ENCODE measurements at regions not wholly inside any gene's neighbourhood (a gene's known extent, or its start where the extent isn't known, plus 50 kb on each side); places are given as distances from the start of the nearest gene placed in this dataset.
"Not testable (repeated sequence)": the region's sequence is repeated elsewhere in the genome, so short reads cannot be mapped to it uniquely, and the experiment has no call there.

DNA sequence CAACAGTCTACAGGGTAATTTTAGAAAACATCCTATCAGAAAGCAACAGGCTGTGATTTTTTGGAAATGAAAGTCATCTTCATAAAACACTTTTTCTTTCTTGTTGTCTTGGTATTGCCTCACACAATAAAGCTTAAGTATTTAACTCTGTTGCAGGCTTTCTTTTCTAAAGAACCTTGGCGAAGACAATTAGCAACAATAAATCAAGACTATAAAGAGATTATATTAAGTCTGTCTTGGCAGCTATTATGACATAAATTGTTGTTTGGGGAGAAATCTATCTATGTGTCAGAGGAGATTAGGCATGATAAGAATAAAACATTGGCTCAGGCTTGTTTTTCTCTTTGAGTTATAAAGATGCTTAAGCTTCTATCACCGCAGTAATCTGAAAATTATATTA is 1774.8 kb downstream of the ARAP2 start:
- Histone ChIP-seq H3K4me3 (no peak overlapping the region), H3K27ac (no peak overlapping the region)
- TF ChIP-seq, protein P1, sequence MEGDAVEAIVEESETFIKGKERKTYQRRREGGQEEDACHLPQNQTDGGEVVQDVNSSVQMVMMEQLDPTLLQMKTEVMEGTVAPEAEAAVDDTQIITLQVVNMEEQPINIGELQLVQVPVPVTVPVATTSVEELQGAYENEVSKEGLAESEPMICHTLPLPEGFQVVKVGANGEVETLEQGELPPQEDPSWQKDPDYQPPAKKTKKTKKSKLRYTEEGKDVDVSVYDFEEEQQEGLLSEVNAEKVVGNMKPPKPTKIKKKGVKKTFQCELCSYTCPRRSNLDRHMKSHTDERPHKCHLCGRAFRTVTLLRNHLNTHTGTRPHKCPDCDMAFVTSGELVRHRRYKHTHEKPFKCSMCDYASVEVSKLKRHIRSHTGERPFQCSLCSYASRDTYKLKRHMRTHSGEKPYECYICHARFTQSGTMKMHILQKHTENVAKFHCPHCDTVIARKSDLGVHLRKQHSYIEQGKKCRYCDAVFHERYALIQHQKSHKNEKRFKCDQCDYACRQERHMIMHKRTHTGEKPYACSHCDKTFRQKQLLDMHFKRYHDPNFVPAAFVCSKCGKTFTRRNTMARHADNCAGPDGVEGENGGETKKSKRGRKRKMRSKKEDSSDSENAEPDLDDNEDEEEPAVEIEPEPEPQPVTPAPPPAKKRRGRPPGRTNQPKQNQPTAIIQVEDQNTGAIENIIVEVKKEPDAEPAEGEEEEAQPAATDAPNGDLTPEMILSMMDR (IDR thresholded peaks at IDR 0.05), result no peak
- DNase-seq (ENCODE audit: low spot score), result no peak

DNA sequence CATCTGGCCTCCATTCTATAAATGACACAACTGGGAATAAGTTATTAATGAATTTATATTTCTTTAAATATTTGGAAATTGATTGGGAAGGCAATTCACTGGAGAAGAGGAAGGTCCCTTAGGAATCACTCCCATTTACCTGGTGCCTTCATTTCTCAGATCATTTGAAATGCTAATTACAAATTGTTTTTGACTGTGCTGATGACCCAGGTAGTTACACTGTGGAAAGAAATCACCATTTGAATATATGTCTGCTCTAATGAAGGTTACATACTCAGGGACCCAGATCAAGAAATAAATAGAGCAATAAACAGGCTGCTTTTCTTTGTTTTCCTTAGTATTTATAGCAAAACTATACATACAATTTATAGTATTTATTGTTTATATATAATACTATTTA is 1759.1 kb downstream of the ARAP2 start:
- no peak overlapping the region for H3K27ac ChIP-seq
- TF ChIP-seq, protein P1 (IDR thresholded peaks at IDR 0.05), result no peak
- no peak overlapping the region for H3K4me3 ChIP-seq
- DNase-seq (ENCODE audit: low spot score), result no peak

DNA sequence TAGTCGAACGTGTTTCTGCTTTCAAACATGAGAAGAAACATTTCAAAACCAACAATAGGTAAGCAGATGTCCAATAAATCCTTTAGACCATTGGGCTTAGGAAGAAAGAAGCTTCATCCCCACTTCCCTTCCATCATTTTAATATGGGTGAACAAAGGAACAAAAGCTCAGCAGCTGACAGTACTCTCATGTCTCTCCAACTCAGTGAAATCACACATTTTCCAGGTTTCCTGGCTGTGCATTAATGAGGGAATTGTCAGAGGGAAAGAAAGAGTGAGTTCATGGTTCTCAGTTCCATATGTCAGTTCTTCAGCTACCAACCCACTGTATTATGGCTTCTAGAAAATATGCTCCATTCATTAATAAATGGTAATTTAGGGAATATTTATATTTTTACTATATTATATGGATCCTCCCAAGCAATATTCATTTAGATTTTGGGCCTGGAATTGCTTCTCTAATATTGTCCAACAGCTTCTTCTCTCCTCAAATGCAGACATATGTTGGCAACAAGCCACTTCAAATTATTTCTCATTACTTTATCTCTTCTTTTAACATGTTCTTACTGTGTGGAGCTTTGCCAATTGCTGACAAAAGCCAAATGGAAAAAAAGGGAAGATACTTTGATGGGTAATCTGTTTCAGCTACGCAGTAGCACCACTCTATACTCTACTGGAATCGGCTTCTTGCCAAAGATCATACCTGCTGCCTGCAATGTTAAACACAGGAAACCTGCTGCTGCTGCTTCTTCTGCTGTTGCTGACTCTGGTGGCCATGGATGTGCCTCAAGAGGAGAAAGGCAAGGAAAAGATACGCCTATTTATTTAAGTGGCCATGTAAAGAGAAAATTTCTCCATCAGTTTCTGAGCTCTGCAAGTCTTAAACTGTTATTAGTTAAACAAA is 1757.6 kb downstream of the ARAP2 start:
- DNase-seq (ENCODE audit: low spot score), result no peak
- H3K27ac ChIP-seq, result no peak overlapping the region
- H3K4me3 ChIP-seq, result no peak overlapping the region
- TF ChIP-seq, protein P1 (IDR thresholded peaks at IDR 0.05), result no peak

DNA sequence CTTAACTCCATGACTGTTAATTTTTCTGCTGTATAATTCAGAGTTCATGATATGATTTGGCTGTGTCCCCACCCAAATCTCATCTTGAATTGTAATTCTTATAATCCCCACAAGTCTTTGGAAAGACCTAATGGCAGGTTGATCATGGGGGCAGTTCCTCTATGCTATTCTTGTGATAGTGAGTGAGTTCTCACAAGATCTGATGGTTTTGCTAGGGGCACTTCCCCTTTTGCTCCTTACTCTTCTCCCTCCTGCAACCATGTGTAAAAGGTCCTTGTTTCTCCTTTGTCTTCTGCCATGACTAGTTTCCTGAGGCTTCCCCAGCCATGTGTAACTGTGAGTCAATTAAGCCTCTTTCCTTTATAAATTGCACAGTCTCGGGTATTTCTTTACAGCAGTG is 1751.9 kb downstream of the ARAP2 start:
- TF ChIP-seq, protein P1 (IDR thresholded peaks at IDR 0.05), result no peak
- H3K27ac ChIP-seq, result no peak overlapping the region
- no peak overlapping the region for H3K4me3 ChIP-seq
- DNase-seq (ENCODE audit: low spot score), result no peak

DNA sequence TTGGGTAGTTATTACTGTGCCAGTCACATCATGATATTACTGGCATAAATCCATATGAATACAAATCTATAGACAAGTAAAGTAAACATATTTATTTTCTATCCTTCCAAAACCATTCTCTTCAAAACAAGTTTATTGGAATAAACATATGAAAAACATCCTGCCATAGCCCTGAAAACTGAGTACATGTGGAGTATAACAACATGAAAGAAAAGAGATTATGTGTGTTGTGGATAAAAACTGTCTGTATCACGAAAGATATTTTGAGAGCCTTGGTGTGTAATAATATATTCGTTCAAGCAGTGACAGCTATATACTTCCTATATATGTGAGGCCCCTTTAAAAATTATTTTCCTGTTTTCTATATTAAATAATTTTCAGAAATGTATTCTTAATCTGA is 1742.2 kb downstream of the ARAP2 start:
- Histone ChIP-seq H3K4me3 (no peak overlapping the region), H3K27ac (no peak overlapping the region)
- no peak for DNase-seq (ENCODE audit: low spot score)
- TF ChIP-seq, protein P1 (IDR thresholded peaks at IDR 0.05), result no peak

DNA sequence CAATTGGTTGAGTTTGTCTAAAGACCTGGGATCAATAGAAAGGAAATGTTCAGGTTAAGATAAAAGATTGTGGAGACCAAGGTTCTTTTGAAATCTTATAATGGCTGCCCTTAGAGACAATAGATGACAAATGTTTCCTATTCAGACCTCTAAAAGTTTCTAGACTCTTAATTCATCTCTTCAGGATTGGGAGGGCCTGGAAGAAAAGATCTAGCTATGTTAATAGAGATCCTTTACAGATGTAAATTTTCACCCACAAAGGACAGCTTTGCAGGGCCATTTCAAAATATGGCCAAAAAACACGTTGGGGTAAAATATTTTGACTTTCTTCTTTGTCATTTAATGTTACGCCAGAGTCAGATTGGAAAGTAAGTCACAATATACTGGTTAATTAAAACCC is 1739.6 kb downstream of the ARAP2 start:
- H3K27ac ChIP-seq; H3K4me3 ChIP-seq; DNase-seq (ENCODE audit: low spot score): not testable (repeated sequence)

DNA sequence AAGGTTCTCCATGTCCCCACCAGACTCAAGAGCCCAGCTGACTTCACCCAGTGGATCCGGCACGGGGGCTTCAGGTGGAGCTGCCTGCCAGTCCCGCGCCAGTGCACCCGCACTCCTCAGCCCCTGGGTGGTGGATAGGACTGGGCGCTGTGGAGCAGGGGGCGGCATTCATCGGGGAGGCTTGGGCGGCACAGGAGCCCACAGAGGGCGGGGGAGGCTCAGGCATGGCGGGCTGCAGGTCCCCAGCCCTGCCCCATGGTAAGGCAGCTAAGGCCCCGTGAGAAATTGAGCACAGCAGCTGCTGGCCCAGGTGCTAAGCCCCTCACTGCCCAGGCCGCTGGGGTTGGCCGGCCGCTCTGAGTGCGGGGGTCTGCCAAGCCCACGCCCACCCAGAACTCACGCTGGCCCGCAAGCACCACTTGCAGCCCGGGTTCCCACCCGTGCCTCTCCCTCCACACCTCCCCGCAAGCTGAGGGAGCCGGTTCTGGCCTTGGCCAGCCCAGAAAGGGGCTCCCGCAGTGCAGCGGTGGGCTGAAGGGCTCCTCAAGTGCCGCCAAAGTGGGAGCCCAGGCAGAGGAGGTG is 1737.7 kb downstream of the ARAP2 start:
- DNase-seq (ENCODE audit: low spot score); H3K27ac ChIP-seq; H3K4me3 ChIP-seq: not testable (repeated sequence)

DNA sequence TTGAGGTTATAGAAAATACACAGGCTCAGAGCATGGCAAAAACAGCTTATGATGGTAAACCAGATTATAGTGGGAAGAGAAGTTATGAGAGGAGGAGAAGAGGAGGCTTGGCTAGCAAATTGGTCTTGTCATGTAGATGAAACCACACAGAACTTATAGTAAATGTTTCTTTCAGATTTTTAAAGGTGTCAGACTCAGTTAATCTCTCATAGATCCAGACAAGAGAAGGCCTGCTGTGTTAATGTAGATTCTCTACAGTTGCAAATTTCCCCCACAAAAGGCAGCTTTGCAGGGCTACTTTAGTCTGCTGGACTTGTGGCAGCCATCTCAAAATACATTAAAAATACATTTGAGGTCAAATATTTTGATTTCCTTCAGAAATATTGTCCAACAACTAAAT is 1731.7 kb downstream of the ARAP2 start:
- Histone ChIP-seq H3K4me3 (no peak overlapping the region), H3K27ac (no peak overlapping the region)
- no peak for DNase-seq (ENCODE audit: low spot score)
- TF ChIP-seq, protein P1 (IDR thresholded peaks at IDR 0.05), result no peak
